ENCODE measurements at regions not wholly inside any gene's neighbourhood (a gene's known extent, or its start where the extent isn't known, plus 50 kb on each side); places are given as distances from the start of the nearest gene placed in this dataset.

GRCh38 chr10:52956861-52957260, 184.3 kb upstream of the MBL2 start:
- H3K4me3 ChIP-seq (replicated peaks in 1 of 3) = no peak overlapping the region
- H3K9me3 ChIP-seq = no peaks in the 10 kb centered on the region
- H3K27me3 ChIP-seq = no peaks in the 10 kb centered on the region
- DNase-seq = no peak
- 74 to 82% methylated on average over 5 of the region's 5 CpGs for WGBS, 2 donors
- H3K27ac ChIP-seq = peak overlapping the region in 1 of 3 donors; percentile 24
- no peak for TF ChIP-seq CTCF (IDR thresholded peaks at IDR 0.05)
- TF ChIP-seq POLR2A (IDR thresholded peaks at IDR 0.05) = no peak
- H3K4me1 ChIP-seq = peaks cover 8 to 12% of the 10 kb centered on the region in 2 donors
- H3K36me3 ChIP-seq = no peaks in the 10 kb centered on the region
- intact Hi-C loops (cut with DNase I) = no loop called here

GRCh38 chr10:52956461-52956860, 183.9 kb upstream of the MBL2 start:
- intact Hi-C loops (cut with DNase I) = no loop called here
- peaks cover 8 to 12% of the 10 kb centered on the region in 2 donors for H3K4me1 ChIP-seq
- DNase-seq = no peak
- peak overlapping the region in 1 of 3 donors; percentile 24 for H3K27ac ChIP-seq
- 56 to 67% methylated on average over 3 of the region's 3 CpGs for WGBS, 2 donors
- no peaks in the 10 kb centered on the region for H3K9me3 ChIP-seq
- no peaks in the 10 kb centered on the region for H3K36me3 ChIP-seq
- no peak overlapping the region for H3K4me3 ChIP-seq (replicated peaks in 1 of 3)
- no peaks in the 10 kb centered on the region for H3K27me3 ChIP-seq
- TF ChIP-seq POLR2A (IDR thresholded peaks at IDR 0.05) = no peak
- TF ChIP-seq CTCF (IDR thresholded peaks at IDR 0.05) = no peak

- DNase-seq = no peak
Observed at GRCh38 chr10:52955337-52955736, 182.8 kb upstream of the MBL2 start.

GRCh38 chr10:52954407-52954806, 181.8 kb upstream of the MBL2 start:
- 92 to 95% methylated on average over 5 of the region's 5 CpGs for WGBS, 2 donors
- intact Hi-C loops (cut with DNase I) = no loop called here
- TF ChIP-seq CTCF (IDR thresholded peaks at IDR 0.05) (no peak), POLR2A (IDR thresholded peaks at IDR 0.05) (no peak)
- Histone ChIP-seq H3K27ac (no peak overlapping the region), H3K4me1 (peaks cover 8 to 12% of the 10 kb centered on the region in 2 donors), H3K36me3 (no peaks in the 10 kb centered on the region), H3K4me3 (replicated peaks in 1 of 3) (no peak overlapping the region), H3K9me3 (no peaks in the 10 kb centered on the region), H3K27me3 (no peaks in the 10 kb centered on the region)
- no peak for DNase-seq

More at GRCh38 chr10:52955337-52955736, 182.8 kb upstream of the MBL2 start:
- no peak for TF ChIP-seq CTCF (IDR thresholded peaks at IDR 0.05)
- no peak for TF ChIP-seq POLR2A (IDR thresholded peaks at IDR 0.05)
- Histone ChIP-seq H3K9me3 (no peaks in the 10 kb centered on the region), H3K4me3 (replicated peaks in 1 of 3) (no peak overlapping the region), H3K36me3 (no peaks in the 10 kb centered on the region), H3K27ac (no peak overlapping the region), H3K27me3 (no peaks in the 10 kb centered on the region), H3K4me1 (peaks cover 8 to 12% of the 10 kb centered on the region in 2 donors)
- WGBS, 2 donors = 97 to 98% methylated on average over 21 of the region's 21 CpGs
- intact Hi-C loops (cut with DNase I) = no loop called here

GRCh38 chr10:52952391-52953055, 179.9 kb upstream of the MBL2 start:
- no peaks in the 10 kb centered on the region for H3K27me3 ChIP-seq
- TF ChIP-seq POLR2A (IDR thresholded peaks at IDR 0.05) (no peak), CTCF (IDR thresholded peaks at IDR 0.05) (no peak)
- H3K4me3 ChIP-seq (replicated peaks in 1 of 3) = no peak overlapping the region
- intact Hi-C loops (cut with DNase I) = no loop called here
- no peaks in the 10 kb centered on the region for H3K36me3 ChIP-seq
- peak overlapping the region; percentile 9 to 36 (median 20) for H3K27ac ChIP-seq
- 41 to 47% methylated on average over 9 of the region's 9 CpGs for WGBS, 2 donors
- peak; percentile 36 to 52 for DNase-seq
- no peaks in the 10 kb centered on the region for H3K9me3 ChIP-seq
- peaks cover 8 to 12% of the 10 kb centered on the region in 2 donors for H3K4me1 ChIP-seq

Measured in thyroid gland (tissue), 4 donors.